Osteocyte (in vitro differentiated cells): ENCODE measurements at regions not wholly inside any gene's neighbourhood (a gene's known extent, or its start where the extent isn't known, plus 50 kb on each side); places are given as distances from the start of the nearest gene placed in this dataset.

ENCODE experiments used
- DNase-seq: peaks from one replicate; pipeline ENCODE4 v3.0.0; 2021; ENCODE audit warnings: mixed read lengths; ENCODE audit not compliant: unreplicated experiment; ENCODE audit errors: extremely low spot score
- H3K27ac Mint-ChIP-seq: one replicate; pipeline ENCODE4 v1.8.0; 2021; ENCODE audit warnings: mild to moderate bottlenecking, mixed read lengths; ENCODE audit not compliant: unreplicated experiment
- H3K27me3 Mint-ChIP-seq: one replicate; pipeline ENCODE4 v1.8.0; 2021; ENCODE audit warnings: mixed read lengths; ENCODE audit not compliant: unreplicated experiment
- H3K36me3 Mint-ChIP-seq: one replicate; pipeline ENCODE4 v1.8.0; 2021; ENCODE audit warnings: mixed read lengths; ENCODE audit not compliant: unreplicated experiment
- H3K4me1 Mint-ChIP-seq: one replicate; pipeline ENCODE4 v1.8.0; 2021; ENCODE audit warnings: mixed read lengths; ENCODE audit not compliant: unreplicated experiment
- H3K4me3 Mint-ChIP-seq: one replicate; pipeline ENCODE4 v1.8.0; 2021; ENCODE audit warnings: mild to moderate bottlenecking, moderate library complexity, mixed read lengths; ENCODE audit not compliant: unreplicated experiment
- H3K9me3 Mint-ChIP-seq: one replicate; pipeline ENCODE4 v1.8.0; 2021; ENCODE audit warnings: mixed read lengths; ENCODE audit not compliant: unreplicated experiment
- TF ChIP-seq, protein P1 (sequence below): fragments of 200-600 bp; sonication (generic); IDR thresholded peaks from 2 replicates; pipeline ENCODE4 v1.5.0; 2021; ENCODE audit warnings: antibody characterized with exemption, mild to moderate bottlenecking, moderate library complexity

DNA sequence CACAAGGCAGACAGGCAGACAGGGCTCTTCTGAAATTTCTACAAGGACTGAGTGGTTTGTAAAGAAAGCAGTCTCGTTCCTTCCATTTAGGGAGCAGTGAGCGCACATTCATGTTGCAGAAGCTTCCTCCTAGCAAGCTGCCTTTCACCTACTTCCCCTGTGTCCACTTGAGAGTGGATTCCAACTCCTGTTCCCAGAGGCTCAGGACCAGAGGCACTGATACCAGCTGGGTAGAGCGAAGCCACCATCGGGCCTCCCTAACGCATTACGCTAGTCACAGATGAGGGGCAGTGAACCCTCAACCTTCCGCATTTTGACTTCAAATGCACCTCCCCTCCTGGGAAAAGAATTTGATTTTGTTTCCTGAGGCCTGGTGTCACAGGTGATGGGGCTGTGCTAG, 215.8 kb downstream of the SIPA1L2 start:
- no peaks in the 10 kb centered on the region for H3K9me3 Mint-ChIP-seq
- TF ChIP-seq, protein P1, sequence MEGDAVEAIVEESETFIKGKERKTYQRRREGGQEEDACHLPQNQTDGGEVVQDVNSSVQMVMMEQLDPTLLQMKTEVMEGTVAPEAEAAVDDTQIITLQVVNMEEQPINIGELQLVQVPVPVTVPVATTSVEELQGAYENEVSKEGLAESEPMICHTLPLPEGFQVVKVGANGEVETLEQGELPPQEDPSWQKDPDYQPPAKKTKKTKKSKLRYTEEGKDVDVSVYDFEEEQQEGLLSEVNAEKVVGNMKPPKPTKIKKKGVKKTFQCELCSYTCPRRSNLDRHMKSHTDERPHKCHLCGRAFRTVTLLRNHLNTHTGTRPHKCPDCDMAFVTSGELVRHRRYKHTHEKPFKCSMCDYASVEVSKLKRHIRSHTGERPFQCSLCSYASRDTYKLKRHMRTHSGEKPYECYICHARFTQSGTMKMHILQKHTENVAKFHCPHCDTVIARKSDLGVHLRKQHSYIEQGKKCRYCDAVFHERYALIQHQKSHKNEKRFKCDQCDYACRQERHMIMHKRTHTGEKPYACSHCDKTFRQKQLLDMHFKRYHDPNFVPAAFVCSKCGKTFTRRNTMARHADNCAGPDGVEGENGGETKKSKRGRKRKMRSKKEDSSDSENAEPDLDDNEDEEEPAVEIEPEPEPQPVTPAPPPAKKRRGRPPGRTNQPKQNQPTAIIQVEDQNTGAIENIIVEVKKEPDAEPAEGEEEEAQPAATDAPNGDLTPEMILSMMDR: no peak
- H3K27me3 Mint-ChIP-seq: no peaks in the 10 kb centered on the region
- H3K4me3 Mint-ChIP-seq: no peak overlapping the region
- DNase-seq: no peak
- H3K36me3 Mint-ChIP-seq: peaks cover 26% of the 10 kb centered on the region
- H3K27ac Mint-ChIP-seq: no peak overlapping the region
- peaks cover 18% of the 10 kb centered on the region for H3K4me1 Mint-ChIP-seq

DNA sequence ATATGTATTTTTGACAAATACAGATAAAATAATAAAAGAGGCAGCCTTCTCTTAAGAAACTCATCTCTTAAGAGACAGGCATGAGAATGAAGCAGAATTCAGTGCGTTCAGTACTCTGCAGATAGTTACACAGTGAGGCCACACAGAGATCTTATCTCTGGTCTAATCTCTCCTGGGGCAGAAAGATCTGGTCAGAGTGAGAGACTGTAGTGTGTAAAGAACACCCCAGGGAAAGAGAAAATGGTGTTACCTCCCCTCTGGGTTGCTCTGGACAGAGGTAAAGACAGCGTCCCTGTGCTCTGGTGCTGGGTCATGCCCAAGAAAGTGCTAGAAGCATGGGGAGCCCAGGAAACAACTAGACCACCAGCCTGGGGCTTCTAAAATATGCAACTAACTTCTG, 216.3 kb downstream of the SIPA1L2 start:
- peaks cover 18% of the 10 kb centered on the region for H3K4me1 Mint-ChIP-seq
- no peak overlapping the region for H3K27ac Mint-ChIP-seq
- TF ChIP-seq, protein P1: no peak
- H3K36me3 Mint-ChIP-seq: peaks cover 26% of the 10 kb centered on the region
- H3K4me3 Mint-ChIP-seq: no peak overlapping the region
- H3K9me3 Mint-ChIP-seq: no peaks in the 10 kb centered on the region
- DNase-seq: no peak
- no peaks in the 10 kb centered on the region for H3K27me3 Mint-ChIP-seq

DNA sequence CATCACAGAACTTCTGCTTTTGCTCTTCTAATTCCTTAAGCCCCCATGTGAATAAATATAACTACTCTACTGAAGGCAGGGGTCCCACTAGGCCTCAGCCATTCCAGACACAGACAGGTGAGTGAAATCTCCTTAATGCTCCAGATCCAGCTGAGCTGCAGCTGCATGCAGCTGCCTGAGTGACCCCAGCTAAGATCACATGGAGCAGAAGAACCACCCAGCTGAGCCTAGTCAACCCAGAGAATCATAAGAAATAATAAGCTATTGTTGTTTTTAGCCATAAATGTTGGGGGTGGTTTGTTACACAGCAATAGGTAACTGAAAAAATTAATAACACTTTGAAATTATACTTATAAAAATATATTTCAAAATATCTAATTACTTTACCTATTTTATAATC, 220.3 kb downstream of the SIPA1L2 start:
- TF ChIP-seq, protein P1: no peak
- Mint-ChIP-seq H3K36me3 (peaks cover 23% of the 10 kb centered on the region), H3K4me1 (peaks cover 7% of the 10 kb centered on the region), H3K27me3 (no peaks in the 10 kb centered on the region), H3K9me3 (no peaks in the 10 kb centered on the region), H3K4me3 (no peak overlapping the region), H3K27ac (no peak overlapping the region)
- no peak for DNase-seq

DNA sequence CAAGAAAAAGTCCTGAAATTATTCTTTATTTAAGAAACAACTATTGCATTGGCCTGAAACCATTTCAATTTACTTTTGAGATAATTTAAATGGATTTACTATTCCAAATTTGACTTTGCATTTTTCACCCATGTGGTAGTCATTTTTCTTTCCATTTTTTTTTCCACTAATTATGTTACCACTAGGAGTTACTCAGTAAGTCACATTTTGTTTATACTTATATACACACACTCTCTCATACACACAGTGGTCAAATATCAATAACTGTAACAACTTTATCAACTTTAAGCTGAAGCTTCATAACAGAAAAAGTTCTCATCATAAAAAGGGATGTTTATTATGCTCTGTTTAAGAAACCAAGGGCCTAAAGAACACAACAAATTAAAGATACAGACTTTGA, 222.8 kb downstream of the SIPA1L2 start:
- H3K27ac Mint-ChIP-seq: no peak overlapping the region
- H3K4me3 Mint-ChIP-seq: no peak overlapping the region
- TF ChIP-seq, protein P1: no peak
- peaks cover 7% of the 10 kb centered on the region for H3K4me1 Mint-ChIP-seq
- no peaks in the 10 kb centered on the region for H3K27me3 Mint-ChIP-seq
- no peaks in the 10 kb centered on the region for H3K9me3 Mint-ChIP-seq
- DNase-seq: no peak
- H3K36me3 Mint-ChIP-seq: peaks cover 20% of the 10 kb centered on the region

DNA sequence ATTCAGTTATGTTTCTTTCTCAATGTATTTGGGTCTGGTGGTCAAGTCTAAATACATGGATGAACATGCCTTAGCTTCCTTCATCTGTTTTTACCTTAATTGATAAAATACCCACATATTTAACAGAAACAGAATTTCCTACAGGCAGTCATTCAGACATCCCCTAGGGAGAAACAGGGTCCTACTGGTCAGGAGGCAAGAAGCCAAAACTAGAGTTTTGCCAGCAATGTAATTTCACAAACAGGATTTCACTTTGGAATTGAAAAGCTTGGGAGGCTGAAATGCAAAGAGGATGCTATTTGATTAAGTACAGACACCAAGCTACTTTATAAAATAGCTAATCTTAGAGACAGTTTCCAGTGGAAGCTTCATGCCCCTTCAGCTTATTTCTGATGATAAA, 224.2 kb downstream of the SIPA1L2 start:
- TF ChIP-seq, protein P1: no peak
- Mint-ChIP-seq H3K4me1 (peaks cover 7% of the 10 kb centered on the region), H3K4me3 (no peak overlapping the region), H3K9me3 (peaks cover 4% of the 10 kb centered on the region), H3K27me3 (no peaks in the 10 kb centered on the region), H3K27ac (no peak overlapping the region), H3K36me3 (peaks cover 28% of the 10 kb centered on the region)
- DNase-seq: no peak
